ENCODE measurements at regions not wholly inside any gene's neighbourhood (a gene's known extent, or its start where the extent isn't known, plus 50 kb on each side); places are given as distances from the start of the nearest gene placed in this dataset.
A peak's percentile ranks its signal among the peaks of the same experiment; 100 is the strongest.

- H3K9me3 Mint-ChIP-seq = peaks cover 5% of the 10 kb centered on the region; the same call in 1 of the 2 replicates
- DNase-seq = peak; percentile 9
- peaks cover 1% of the 10 kb centered on the region; the same call in 1 of the 2 replicates for H3K27me3 Mint-ChIP-seq (ENCODE audit: insufficient read depth)
- no peak overlapping the region for H3K4me3 Mint-ChIP-seq
- no peak overlapping the region for H3K27ac Mint-ChIP-seq
- no peaks in the 10 kb centered on the region for H3K36me3 Mint-ChIP-seq (ENCODE audit: low read depth)
- TF ChIP-seq CTCF (IDR thresholded peaks at IDR 0.05) = no peak
- H3K4me1 Mint-ChIP-seq (ENCODE audit: low read depth) = peaks cover 15% of the 10 kb centered on the region
These were observed 221.8 kb upstream of the FAM83B start for GRCh38 chr6:54624779-54625178.

- no peak for DNase-seq
- Mint-ChIP-seq H3K27ac (no peak overlapping the region), H3K9me3 (no peaks in the 10 kb centered on the region), H3K27me3 (ENCODE audit: insufficient read depth) (peaks cover 1% of the 10 kb centered on the region; the same call in 1 of the 2 replicates), H3K36me3 (ENCODE audit: low read depth) (no peaks in the 10 kb centered on the region), H3K4me3 (no peak overlapping the region), H3K4me1 (ENCODE audit: low read depth) (peaks cover 15% of the 10 kb centered on the region)
- no peak for TF ChIP-seq CTCF (IDR thresholded peaks at IDR 0.05)
These were observed 217.4 kb upstream of the FAM83B start for GRCh38 chr6:54629131-54629530.

GRCh38 chr6:54632984-54633565 lies 213.5 kb upstream of the FAM83B start:
- Mint-ChIP-seq H3K27me3 (ENCODE audit: insufficient read depth) (no peaks in the 10 kb centered on the region; the same call in none of the 2 replicates), H3K4me1 (ENCODE audit: low read depth) (peaks cover 9% of the 10 kb centered on the region; the same call in 1 of the 2 replicates), H3K27ac (no peak overlapping the region), H3K9me3 (no peaks in the 10 kb centered on the region), H3K4me3 (peak overlapping the region; percentile 7; the same call in 1 of the 2 replicates), H3K36me3 (ENCODE audit: low read depth) (no peaks in the 10 kb centered on the region)
- no peak for TF ChIP-seq CTCF (IDR thresholded peaks at IDR 0.05)
- no peak for DNase-seq

GRCh38 chr6:54633601-54634000 lies 213.0 kb upstream of the FAM83B start:
- H3K36me3 Mint-ChIP-seq (ENCODE audit: low read depth) = no peaks in the 10 kb centered on the region
- peaks cover 9% of the 10 kb centered on the region; the same call in 1 of the 2 replicates for H3K4me1 Mint-ChIP-seq (ENCODE audit: low read depth)
- H3K9me3 Mint-ChIP-seq = no peaks in the 10 kb centered on the region
- H3K27me3 Mint-ChIP-seq (ENCODE audit: insufficient read depth) = no peaks in the 10 kb centered on the region; the same call in none of the 2 replicates
- H3K27ac Mint-ChIP-seq = no peak overlapping the region
- no peak for TF ChIP-seq CTCF (IDR thresholded peaks at IDR 0.05)
- H3K4me3 Mint-ChIP-seq = no peak overlapping the region
- DNase-seq = no peak

DNA sequence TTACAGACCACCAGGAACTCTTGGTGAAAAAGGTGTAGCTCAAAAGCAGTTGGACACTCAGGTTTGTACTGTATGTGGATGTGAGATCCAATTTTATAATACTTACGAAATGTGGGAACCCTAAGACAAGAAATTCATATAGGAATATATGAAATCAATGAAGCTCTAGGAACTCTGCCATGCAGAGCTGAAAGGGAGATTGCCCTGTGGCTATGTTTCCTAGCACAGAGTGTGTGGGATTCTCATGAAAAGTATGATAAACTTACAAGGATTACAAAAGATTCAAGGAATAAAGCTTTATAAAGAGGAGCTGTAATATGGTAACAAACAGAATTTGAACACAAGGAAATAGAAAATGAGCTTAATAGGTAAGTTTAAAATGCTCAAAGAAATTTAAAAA lies 205.7 kb upstream of the FAM83B start:
- Mint-ChIP-seq H3K27me3 (ENCODE audit: insufficient read depth) (no peaks in the 10 kb centered on the region), H3K9me3 (no peaks in the 10 kb centered on the region), H3K4me3 (no peak overlapping the region), H3K27ac (no peak overlapping the region), H3K36me3 (ENCODE audit: low read depth) (no peaks in the 10 kb centered on the region), H3K4me1 (ENCODE audit: low read depth) (no peaks in the 10 kb centered on the region)
- no peak for DNase-seq
- TF ChIP-seq CTCF (IDR thresholded peaks at IDR 0.05) = no peak
